ENCODE measurements at regions not wholly inside any gene's neighbourhood (a gene's known extent, or its start where the extent isn't known, plus 50 kb on each side); places are given as distances from the start of the nearest gene placed in this dataset.

- Histone ChIP-seq H3K4me2 (ENCODE audit: insufficient read depth, low read length) (no peak overlapping the region), H2AFZ (ENCODE audit: low read depth, low read length) (no peak overlapping the region), H3K36me3 (ENCODE audit: insufficient read depth, low read length) (no peaks in the 10 kb centered on the region), H3K4me3 (ENCODE audit: low read depth in 1 of 2, low read length in 2 of 2) (no peak overlapping the region), H3K9me3 (ENCODE audit: insufficient read depth, low read length, severe bottlenecking) (no peaks in the 10 kb centered on the region), H3K27me3 (ENCODE audit: insufficient read depth, low read length, poor library complexity) (no peaks in the 10 kb centered on the region), H3K27ac (ENCODE audit: low read length) (no peak overlapping the region), H3K4me1 (ENCODE audit: insufficient read depth, low read length) (no peaks in the 10 kb centered on the region), H3K79me2 (ENCODE audit: insufficient read depth, low read length) (no peaks in the 10 kb centered on the region), H4K20me1 (ENCODE audit: insufficient read depth, low read length) (no peaks in the 10 kb centered on the region), H3K9ac (ENCODE audit: low read depth, low read length) (no peak overlapping the region)
- DNase-seq, result no peak
- ATAC-seq (ENCODE audit: insufficient read depth, low read depth), result no peak
- no peak for TF ChIP-seq CTCF (IDR thresholded peaks at IDR 0.05; ENCODE audit: borderline replicate concordance, extremely low read depth, low read length, poor library complexity, severe bottlenecking)
- no peak for TF ChIP-seq EZH2 (IDR thresholded peaks at IDR 0.05; ENCODE audit: borderline replicate concordance, low read depth, low read length, severe bottlenecking)
Observed at GRCh38 chr18:46311491-46311890, 207.3 kb downstream of the HAUS1 start.

GRCh38 chr18:46312221-46312620, 208.0 kb downstream of the HAUS1 start:
- Histone ChIP-seq H3K9me3 (ENCODE audit: insufficient read depth, low read length, severe bottlenecking) (no peaks in the 10 kb centered on the region), H3K27ac (ENCODE audit: low read length) (no peak overlapping the region), H3K9ac (ENCODE audit: low read depth, low read length) (no peak overlapping the region), H4K20me1 (ENCODE audit: insufficient read depth, low read length) (no peaks in the 10 kb centered on the region), H3K4me2 (ENCODE audit: insufficient read depth, low read length) (no peak overlapping the region), H3K4me3 (ENCODE audit: low read depth in 1 of 2, low read length in 2 of 2) (no peak overlapping the region), H3K4me1 (ENCODE audit: insufficient read depth, low read length) (no peaks in the 10 kb centered on the region), H3K36me3 (ENCODE audit: insufficient read depth, low read length) (no peaks in the 10 kb centered on the region), H3K27me3 (ENCODE audit: insufficient read depth, low read length, poor library complexity) (no peaks in the 10 kb centered on the region), H3K79me2 (ENCODE audit: insufficient read depth, low read length) (no peaks in the 10 kb centered on the region), H2AFZ (ENCODE audit: low read depth, low read length) (no peak overlapping the region)
- DNase-seq (no peak), ATAC-seq (ENCODE audit: insufficient read depth, low read depth) (no peak)
- TF ChIP-seq CTCF (IDR thresholded peaks at IDR 0.05; ENCODE audit: borderline replicate concordance, extremely low read depth, low read length, poor library complexity, severe bottlenecking) (no peak), EZH2 (IDR thresholded peaks at IDR 0.05; ENCODE audit: borderline replicate concordance, low read depth, low read length, severe bottlenecking) (no peak)

- Histone ChIP-seq H3K36me3 (ENCODE audit: insufficient read depth, low read length) (no peaks in the 10 kb centered on the region), H3K4me1 (ENCODE audit: insufficient read depth, low read length) (no peaks in the 10 kb centered on the region), H3K4me3 (ENCODE audit: low read depth in 1 of 2, low read length in 2 of 2) (no peak overlapping the region), H3K4me2 (ENCODE audit: insufficient read depth, low read length) (no peak overlapping the region), H3K9me3 (ENCODE audit: insufficient read depth, low read length, severe bottlenecking) (no peaks in the 10 kb centered on the region), H3K27ac (ENCODE audit: low read length) (no peak overlapping the region), H3K79me2 (ENCODE audit: insufficient read depth, low read length) (no peaks in the 10 kb centered on the region), H4K20me1 (ENCODE audit: insufficient read depth, low read length) (no peaks in the 10 kb centered on the region), H2AFZ (ENCODE audit: low read depth, low read length) (no peak overlapping the region), H3K9ac (ENCODE audit: low read depth, low read length) (no peak overlapping the region), H3K27me3 (ENCODE audit: insufficient read depth, low read length, poor library complexity) (no peaks in the 10 kb centered on the region)
- DNase-seq (no peak), ATAC-seq (ENCODE audit: insufficient read depth, low read depth) (no peak)
- TF ChIP-seq CTCF (IDR thresholded peaks at IDR 0.05; ENCODE audit: borderline replicate concordance, extremely low read depth, low read length, poor library complexity, severe bottlenecking), result no peak
- no peak for TF ChIP-seq EZH2 (IDR thresholded peaks at IDR 0.05; ENCODE audit: borderline replicate concordance, low read depth, low read length, severe bottlenecking)
Observed at GRCh38 chr18:46313521-46313920, 209.3 kb downstream of the HAUS1 start.

GRCh38 chr18:46314011-46314410, 209.8 kb downstream of the HAUS1 start:
- H3K4me2 ChIP-seq (ENCODE audit: insufficient read depth, low read length), result no peak overlapping the region
- H3K27ac ChIP-seq (ENCODE audit: low read length), result no peak overlapping the region
- H3K36me3 ChIP-seq (ENCODE audit: insufficient read depth, low read length), result no peaks in the 10 kb centered on the region
- H3K9me3 ChIP-seq (ENCODE audit: insufficient read depth, low read length, severe bottlenecking), result no peaks in the 10 kb centered on the region
- H4K20me1 ChIP-seq (ENCODE audit: insufficient read depth, low read length), result no peaks in the 10 kb centered on the region
- H3K9ac ChIP-seq (ENCODE audit: low read depth, low read length), result no peak overlapping the region
- no peak for TF ChIP-seq CTCF (IDR thresholded peaks at IDR 0.05; ENCODE audit: borderline replicate concordance, extremely low read depth, low read length, poor library complexity, severe bottlenecking)
- no peak for TF ChIP-seq EZH2 (IDR thresholded peaks at IDR 0.05; ENCODE audit: borderline replicate concordance, low read depth, low read length, severe bottlenecking)
- no peaks in the 10 kb centered on the region for H3K79me2 ChIP-seq (ENCODE audit: insufficient read depth, low read length)
- H3K27me3 ChIP-seq (ENCODE audit: insufficient read depth, low read length, poor library complexity), result no peaks in the 10 kb centered on the region
- no peak for ATAC-seq (ENCODE audit: insufficient read depth, low read depth)
- no peak overlapping the region for H3K4me3 ChIP-seq (ENCODE audit: low read depth in 1 of 2, low read length in 2 of 2)
- no peaks in the 10 kb centered on the region for H3K4me1 ChIP-seq (ENCODE audit: insufficient read depth, low read length)
- DNase-seq, result no peak
- no peak overlapping the region for H2AFZ ChIP-seq (ENCODE audit: low read depth, low read length)

Data from DND-41 (cell line).